GM12864 (cell line): ENCODE measurements at regions not wholly inside any gene's neighbourhood (a gene's known extent, or its start where the extent isn't known, plus 50 kb on each side); places are given as distances from the start of the nearest gene placed in this dataset.

Experiments used
- DNase-seq: peaks from one replicate; pipeline ENCODE4 v3.0.0-alpha.2; 2011; ENCODE audit warnings: low read depth
- H3K4me3 ChIP-seq: 2 replicates; pipeline ENCODE4 v1.5.1; 2011; ENCODE audit warnings: mild to moderate bottlenecking, low read depth, low read length, control low read depth
- TF ChIP-seq, protein P1 (sequence below): IDR thresholded peaks from 2 replicates; pipeline ENCODE4 v1.5.1; 2011; ENCODE audit warnings: low read depth, mild to moderate bottlenecking, moderate library complexity, low read length, control low read depth, inconsistent platforms; ENCODE audit errors: missing control alignments

DNA sequence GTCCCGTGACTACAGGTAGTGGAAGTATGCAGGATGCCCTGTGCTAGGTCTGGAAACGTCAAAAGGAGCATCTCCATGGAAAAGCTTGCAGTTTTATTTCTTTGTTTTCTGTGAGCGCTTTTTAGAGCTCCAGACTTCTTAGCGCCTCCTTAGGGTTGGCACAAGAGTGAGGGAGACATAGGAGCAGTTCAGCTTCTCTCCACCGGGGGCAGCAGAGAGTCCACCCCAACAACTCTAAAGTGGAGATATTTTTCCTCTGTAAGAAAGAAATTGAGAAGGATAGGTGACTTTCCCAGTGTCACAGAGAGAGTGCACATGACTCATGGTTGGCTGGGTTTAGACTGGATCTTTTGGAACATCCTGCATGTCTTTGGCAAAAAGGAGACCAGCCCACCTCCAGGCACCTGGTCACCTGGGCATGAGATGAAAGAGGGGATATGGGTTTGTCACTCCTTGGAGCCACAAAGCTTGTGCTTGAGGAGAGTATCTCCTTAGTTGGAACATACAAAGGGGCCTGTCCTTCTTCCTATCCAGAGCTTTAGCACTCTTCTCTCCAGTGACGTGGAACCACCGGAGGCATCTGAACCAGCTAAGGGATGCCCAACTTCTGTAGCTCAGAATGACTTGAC is 637.7 kb downstream of the SEMA5A start:
- no peak overlapping the region for H3K4me3 ChIP-seq
- TF ChIP-seq, protein P1, sequence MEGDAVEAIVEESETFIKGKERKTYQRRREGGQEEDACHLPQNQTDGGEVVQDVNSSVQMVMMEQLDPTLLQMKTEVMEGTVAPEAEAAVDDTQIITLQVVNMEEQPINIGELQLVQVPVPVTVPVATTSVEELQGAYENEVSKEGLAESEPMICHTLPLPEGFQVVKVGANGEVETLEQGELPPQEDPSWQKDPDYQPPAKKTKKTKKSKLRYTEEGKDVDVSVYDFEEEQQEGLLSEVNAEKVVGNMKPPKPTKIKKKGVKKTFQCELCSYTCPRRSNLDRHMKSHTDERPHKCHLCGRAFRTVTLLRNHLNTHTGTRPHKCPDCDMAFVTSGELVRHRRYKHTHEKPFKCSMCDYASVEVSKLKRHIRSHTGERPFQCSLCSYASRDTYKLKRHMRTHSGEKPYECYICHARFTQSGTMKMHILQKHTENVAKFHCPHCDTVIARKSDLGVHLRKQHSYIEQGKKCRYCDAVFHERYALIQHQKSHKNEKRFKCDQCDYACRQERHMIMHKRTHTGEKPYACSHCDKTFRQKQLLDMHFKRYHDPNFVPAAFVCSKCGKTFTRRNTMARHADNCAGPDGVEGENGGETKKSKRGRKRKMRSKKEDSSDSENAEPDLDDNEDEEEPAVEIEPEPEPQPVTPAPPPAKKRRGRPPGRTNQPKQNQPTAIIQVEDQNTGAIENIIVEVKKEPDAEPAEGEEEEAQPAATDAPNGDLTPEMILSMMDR: peak; percentile 95
- DNase-seq: peak; percentile 22

DNA sequence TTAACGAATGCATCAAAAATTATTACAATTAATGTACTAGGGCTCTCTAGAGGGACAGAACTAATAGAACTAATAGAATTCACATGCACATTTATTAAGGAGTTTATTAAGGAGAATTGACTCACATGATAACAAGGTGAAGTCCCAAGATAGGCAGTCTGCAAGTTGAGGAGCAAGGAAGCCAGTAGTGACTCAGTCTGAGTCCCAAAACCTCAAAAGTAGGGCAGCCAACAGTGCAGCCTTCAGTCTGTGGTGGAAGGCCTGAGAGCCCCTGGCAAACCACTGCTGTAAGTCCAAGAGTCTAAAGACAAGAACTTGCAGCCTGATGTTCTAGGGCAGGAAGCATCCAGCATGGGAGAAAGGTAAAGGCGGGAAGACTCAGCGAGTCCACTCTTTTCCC is 633.8 kb downstream of the SEMA5A start:
- H3K4me3 ChIP-seq: no peak overlapping the region
- TF ChIP-seq, protein P1: no peak
- DNase-seq: no peak

DNA sequence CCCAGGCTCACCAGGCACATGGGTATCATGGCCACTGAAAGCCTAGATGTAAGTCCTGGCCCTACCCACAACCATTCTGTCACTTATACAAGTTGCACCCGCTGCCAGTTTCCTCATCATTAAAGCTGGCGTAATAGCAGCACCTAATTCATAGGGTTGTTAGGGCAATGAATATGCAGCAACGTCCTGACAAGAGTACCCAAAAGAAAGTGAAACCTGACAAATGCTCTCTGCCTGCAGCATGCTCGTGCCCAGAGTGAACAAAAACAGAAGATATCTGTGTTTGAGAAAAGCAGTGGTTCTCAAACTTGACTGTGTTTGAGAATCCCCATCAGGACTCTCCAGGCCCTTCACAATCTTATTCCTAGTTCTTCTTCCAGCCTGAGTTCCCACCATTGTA is 632.4 kb downstream of the SEMA5A start:
- no peak overlapping the region for H3K4me3 ChIP-seq
- TF ChIP-seq, protein P1: no peak

DNA sequence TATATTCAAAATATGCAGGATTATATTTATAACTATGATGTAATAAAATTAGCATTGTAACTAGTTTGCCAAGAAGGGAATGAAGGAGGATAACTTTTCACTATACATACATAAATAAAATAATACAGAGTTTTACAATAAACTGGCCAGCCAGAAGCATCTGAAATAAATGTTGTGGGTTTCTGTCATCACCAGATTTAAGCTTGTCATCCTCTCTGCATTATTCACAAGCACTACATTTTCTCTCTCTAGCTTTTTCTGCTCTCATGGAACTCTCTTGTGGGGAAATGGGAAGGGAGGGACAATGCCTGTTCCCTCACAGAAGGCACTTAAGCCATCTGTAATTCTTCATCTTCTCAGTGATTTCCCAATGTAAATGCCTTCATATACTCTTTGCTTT is 626.8 kb downstream of the SEMA5A start:
- no peak overlapping the region for H3K4me3 ChIP-seq
- DNase-seq: no peak
- TF ChIP-seq, protein P1: no peak

More for the DNA sequence above, 632.4 kb downstream of the SEMA5A start:
- no peak for DNase-seq

DNA sequence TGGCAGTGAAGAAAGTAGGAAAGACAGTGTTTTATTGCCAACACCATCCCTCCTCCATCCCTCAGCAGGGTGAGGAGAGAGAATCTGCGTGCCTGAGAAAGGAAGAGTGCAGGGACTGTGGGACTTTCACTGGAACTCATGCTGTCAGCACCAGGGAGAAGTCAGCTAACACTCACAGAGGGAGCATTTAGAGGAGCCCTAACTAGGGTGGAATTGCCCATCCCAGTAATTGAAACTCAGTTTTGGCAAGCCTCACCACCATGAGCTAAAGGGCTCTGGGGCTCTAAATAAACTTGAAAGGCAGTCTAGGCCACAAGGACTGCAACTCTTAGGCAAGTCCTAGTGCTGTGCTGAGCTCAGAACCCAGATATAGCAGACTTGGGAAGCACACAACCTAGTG is 622.3 kb downstream of the SEMA5A start:
- TF ChIP-seq, protein P1: no peak
- no peak for DNase-seq

DNA sequence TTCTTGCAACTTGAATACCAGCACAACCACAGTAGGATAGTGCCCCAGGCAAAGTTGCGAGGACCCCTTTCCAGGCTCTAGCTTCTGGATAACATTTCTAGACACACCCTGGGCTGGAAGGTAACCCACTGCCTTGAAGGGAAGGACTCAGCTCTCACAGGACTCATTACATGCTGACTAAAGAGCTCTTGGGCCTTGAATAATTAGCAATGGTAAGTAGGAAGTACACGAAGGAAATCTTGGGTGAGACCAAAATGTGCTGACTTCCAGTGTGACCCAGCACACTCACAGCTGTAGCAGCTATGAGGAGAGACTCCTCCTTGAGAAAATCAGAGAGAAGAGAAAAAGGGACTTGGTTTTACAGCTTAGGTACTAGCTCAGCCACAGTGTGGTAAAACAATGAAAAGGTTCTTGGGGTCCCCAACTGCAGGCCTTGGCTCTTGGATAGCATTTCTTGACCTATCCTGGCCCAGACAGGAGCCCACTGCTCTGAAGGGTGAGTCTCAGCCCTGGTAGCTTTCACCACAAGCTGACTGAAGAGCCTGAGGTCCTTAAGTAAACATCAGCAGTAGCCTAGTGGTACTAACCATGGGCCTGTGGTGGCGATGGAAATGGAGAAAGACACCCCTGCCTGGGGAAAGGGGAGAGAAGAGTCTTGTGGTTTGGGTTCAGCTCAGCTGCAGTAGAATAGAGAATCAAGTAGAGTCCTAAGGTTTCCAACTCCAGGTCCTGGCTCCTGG is 621.7 kb downstream of the SEMA5A start:
- H3K4me3 ChIP-seq: no peak overlapping the region
- DNase-seq: no peak
- TF ChIP-seq, protein P1: no peak

More for the DNA sequence above, 622.3 kb downstream of the SEMA5A start:
- H3K4me3 ChIP-seq: no peak overlapping the region
